Neural cell (in vitro differentiated cells): ENCODE measurements at regions not wholly inside any gene's neighbourhood (a gene's known extent, or its start where the extent isn't known, plus 50 kb on each side); places are given as distances from the start of the nearest gene placed in this dataset.

Experiments used
- H2AFZ ChIP-seq: fragments of 200-600, 300-800 bp; sonication (generic), shearing (Covaris generic); 2 replicates; pipeline ENCODE4 v1.6.0; 2014; ENCODE audit warnings: low read depth, mild to moderate bottlenecking, antibody characterized with exemption, low read length, moderate library complexity
- H3F3A ChIP-seq: fragments of 200-600 bp; shearing (Covaris generic); 2 replicates; pipeline ENCODE4 v1.6.1; 2016; ENCODE audit warnings: mild to moderate bottlenecking, moderate library complexity, mixed read lengths, antibody characterized with exemption, low read length; ENCODE audit not compliant: insufficient read depth, poor library complexity, severe bottlenecking
- H3K27ac ChIP-seq: fragments of 200-600, 300-800 bp; sonication (generic), shearing (Covaris generic); 2 replicates; pipeline ENCODE4 v1.5.1; 2014; ENCODE audit warnings: mild to moderate bottlenecking, low read length, moderate library complexity
- H3K27me3 ChIP-seq: fragments of 300-800, 200-600 bp; sonication (generic), shearing (Covaris generic); 2 replicates; pipeline ENCODE4 v1.6.0; 2014; ENCODE audit warnings: mild to moderate bottlenecking, low read depth, low read length, moderate library complexity; ENCODE audit not compliant: insufficient read depth
- H3K36me3 ChIP-seq: fragments of 300-800, 200-600 bp; sonication (generic), shearing (Covaris generic); 2 replicates; pipeline ENCODE4 v1.5.1; 2014; ENCODE audit warnings: mild to moderate bottlenecking, antibody characterized with exemption, low read length, moderate library complexity; ENCODE audit not compliant: insufficient read depth
- H3K4me2 ChIP-seq: fragments of 300-800, 200-600 bp; sonication (generic), shearing (Covaris generic); 2 replicates; pipeline ENCODE4 v1.6.0; 2014; ENCODE audit warnings: mild to moderate bottlenecking, low read length
- H3K4me3 ChIP-seq: fragments of 300-800, 200-600 bp; sonication (generic), shearing (Covaris generic); 2 replicates; pipeline ENCODE4 v1.5.1; 2014; ENCODE audit warnings: mild to moderate bottlenecking, low read length, moderate library complexity
- H3K79me2 ChIP-seq: fragments of 200-600 bp; shearing (Covaris generic); replicated peaks from 2 replicates; pipeline ENCODE4 v1.6.0; 2014; ENCODE audit warnings: mild to moderate bottlenecking, low read length, moderate library complexity; ENCODE audit not compliant: insufficient read depth
- H3K9ac ChIP-seq: fragments of 300-800, 200-600 bp; sonication (generic), shearing (Covaris generic); 2 replicates; pipeline ENCODE4 v1.6.1; 2016; ENCODE audit warnings: mild to moderate bottlenecking, low read length, mixed read lengths
- H3K9me2 ChIP-seq: fragments of 200-600 bp; shearing (Covaris generic); 2 replicates; pipeline ENCODE4 v1.6.1; 2016; ENCODE audit warnings: mild to moderate bottlenecking, low read length, mixed read lengths; ENCODE audit not compliant: insufficient read depth
- H3K9me3 ChIP-seq: fragments of 200-600, 300-800 bp; sonication (generic), shearing (Covaris generic); 2 replicates; pipeline ENCODE4 v1.6.1; 2016; ENCODE audit warnings: mild to moderate bottlenecking, mixed run types, low read length, moderate library complexity, mixed read lengths
- H4K20me1 ChIP-seq: fragments of 200-600 bp; shearing (Covaris generic); 2 replicates; pipeline ENCODE4 v1.6.1; 2016; ENCODE audit warnings: mild to moderate bottlenecking, mixed run types; ENCODE audit not compliant: insufficient read depth
- EP300 ChIP-seq: fragments of 450-650 bp; conservative IDR thresholded peaks from 2 replicates; pipeline ENCODE4 v1.6.1; 2014; ENCODE audit warnings: antibody characterized with exemption, mild to moderate bottlenecking, moderate library complexity; ENCODE audit not compliant: poor library complexity, severe bottlenecking
- EZH2 ChIP-seq: fragments of 200-600, 300-800 bp; shearing (Covaris generic), sonication (generic); IDR thresholded peaks from 2 replicates; pipeline ENCODE4 v1.6.1; 2014; ENCODE audit warnings: antibody characterized with exemption, low read length, borderline replicate concordance, mild to moderate bottlenecking; ENCODE audit not compliant: insufficient read depth, poor library complexity, severe bottlenecking
- MXI1 ChIP-seq: fragments of 450-650 bp; conservative IDR thresholded peaks from 2 replicates; pipeline ENCODE4 v1.6.1; 2014; ENCODE audit warnings: antibody characterized with exemption, mild to moderate bottlenecking; ENCODE audit not compliant: poor library complexity, severe bottlenecking
- POLR2AphosphoS5 ChIP-seq: IDR thresholded peaks from 2 replicates; pipeline ENCODE4 v1.6.1; 2012
- RAD21 ChIP-seq: fragments of 450-650 bp; conservative IDR thresholded peaks from 2 replicates; pipeline ENCODE4 v1.6.1; 2014; ENCODE audit warnings: antibody characterized with exemption, mild to moderate bottlenecking, moderate library complexity
- SMC3 ChIP-seq: fragments of 450-650 bp; conservative IDR thresholded peaks from 2 replicates; pipeline ENCODE4 v1.6.1; 2014; ENCODE audit warnings: antibody characterized with exemption, mild to moderate bottlenecking, moderate library complexity; ENCODE audit not compliant: poor library complexity
- TAF1 ChIP-seq: IDR thresholded peaks from 2 replicates; pipeline ENCODE4 v1.6.1; 2012; ENCODE audit warnings: low read depth
- TF ChIP-seq, protein P1 (sequence below): IDR thresholded peaks from 2 replicates; pipeline ENCODE4 v1.6.1; 2012; ENCODE audit warnings: borderline replicate concordance
- TF ChIP-seq, protein P2 (sequence below): fragments of 450-650 bp; IDR thresholded peaks from 2 replicates; pipeline ENCODE4 v1.5.1; 2014; ENCODE audit warnings: antibody characterized with exemption, mild to moderate bottlenecking, moderate library complexity; ENCODE audit not compliant: poor library complexity, severe bottlenecking

DNA sequence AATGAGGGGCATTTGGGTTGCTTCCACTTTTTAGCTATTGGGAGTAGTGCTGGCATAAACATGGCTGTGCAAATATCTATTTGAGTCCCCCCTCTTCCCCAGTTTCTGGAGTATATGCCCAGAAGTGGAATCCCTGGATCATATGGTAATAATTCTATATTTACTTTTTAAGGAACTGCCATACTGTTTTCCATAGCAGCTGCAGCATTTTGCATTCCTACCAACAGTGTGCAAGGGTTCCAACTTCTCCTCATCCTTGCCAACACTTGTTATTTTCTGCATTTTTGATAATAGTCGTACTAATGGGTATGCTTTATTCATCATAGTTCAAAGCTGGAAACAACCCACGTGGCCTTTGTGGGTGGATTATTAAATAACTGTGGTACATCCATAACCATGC lies 883.5 kb downstream of the TBC1D22A start:
- Histone ChIP-seq H3K4me2 (no peak overlapping the region), H3K9me3 (no peaks in the 10 kb centered on the region), H3K27me3 (no peaks in the 10 kb centered on the region), H2AFZ (no peak overlapping the region), H3K36me3 (no peaks in the 10 kb centered on the region), H3K27ac (no peak overlapping the region), H3F3A (no peaks in the 10 kb centered on the region), H3K4me3 (no peak overlapping the region), H3K79me2 (no peaks in the 10 kb centered on the region), H3K9me2 (no peaks in the 10 kb centered on the region), H4K20me1 (no peaks in the 10 kb centered on the region), H3K9ac (no peak overlapping the region)
- TF ChIP-seq RAD21 (no peak), POLR2AphosphoS5 (no peak), TAF1 (no peak), MXI1 (no peak), EP300 (no peak), SMC3 (no peak), EZH2 (no peak)
- TF ChIP-seq, protein P1, sequence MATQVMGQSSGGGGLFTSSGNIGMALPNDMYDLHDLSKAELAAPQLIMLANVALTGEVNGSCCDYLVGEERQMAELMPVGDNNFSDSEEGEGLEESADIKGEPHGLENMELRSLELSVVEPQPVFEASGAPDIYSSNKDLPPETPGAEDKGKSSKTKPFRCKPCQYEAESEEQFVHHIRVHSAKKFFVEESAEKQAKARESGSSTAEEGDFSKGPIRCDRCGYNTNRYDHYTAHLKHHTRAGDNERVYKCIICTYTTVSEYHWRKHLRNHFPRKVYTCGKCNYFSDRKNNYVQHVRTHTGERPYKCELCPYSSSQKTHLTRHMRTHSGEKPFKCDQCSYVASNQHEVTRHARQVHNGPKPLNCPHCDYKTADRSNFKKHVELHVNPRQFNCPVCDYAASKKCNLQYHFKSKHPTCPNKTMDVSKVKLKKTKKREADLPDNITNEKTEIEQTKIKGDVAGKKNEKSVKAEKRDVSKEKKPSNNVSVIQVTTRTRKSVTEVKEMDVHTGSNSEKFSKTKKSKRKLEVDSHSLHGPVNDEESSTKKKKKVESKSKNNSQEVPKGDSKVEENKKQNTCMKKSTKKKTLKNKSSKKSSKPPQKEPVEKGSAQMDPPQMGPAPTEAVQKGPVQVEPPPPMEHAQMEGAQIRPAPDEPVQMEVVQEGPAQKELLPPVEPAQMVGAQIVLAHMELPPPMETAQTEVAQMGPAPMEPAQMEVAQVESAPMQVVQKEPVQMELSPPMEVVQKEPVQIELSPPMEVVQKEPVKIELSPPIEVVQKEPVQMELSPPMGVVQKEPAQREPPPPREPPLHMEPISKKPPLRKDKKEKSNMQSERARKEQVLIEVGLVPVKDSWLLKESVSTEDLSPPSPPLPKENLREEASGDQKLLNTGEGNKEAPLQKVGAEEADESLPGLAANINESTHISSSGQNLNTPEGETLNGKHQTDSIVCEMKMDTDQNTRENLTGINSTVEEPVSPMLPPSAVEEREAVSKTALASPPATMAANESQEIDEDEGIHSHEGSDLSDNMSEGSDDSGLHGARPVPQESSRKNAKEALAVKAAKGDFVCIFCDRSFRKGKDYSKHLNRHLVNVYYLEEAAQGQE, result no peak
- TF ChIP-seq, protein P2, sequence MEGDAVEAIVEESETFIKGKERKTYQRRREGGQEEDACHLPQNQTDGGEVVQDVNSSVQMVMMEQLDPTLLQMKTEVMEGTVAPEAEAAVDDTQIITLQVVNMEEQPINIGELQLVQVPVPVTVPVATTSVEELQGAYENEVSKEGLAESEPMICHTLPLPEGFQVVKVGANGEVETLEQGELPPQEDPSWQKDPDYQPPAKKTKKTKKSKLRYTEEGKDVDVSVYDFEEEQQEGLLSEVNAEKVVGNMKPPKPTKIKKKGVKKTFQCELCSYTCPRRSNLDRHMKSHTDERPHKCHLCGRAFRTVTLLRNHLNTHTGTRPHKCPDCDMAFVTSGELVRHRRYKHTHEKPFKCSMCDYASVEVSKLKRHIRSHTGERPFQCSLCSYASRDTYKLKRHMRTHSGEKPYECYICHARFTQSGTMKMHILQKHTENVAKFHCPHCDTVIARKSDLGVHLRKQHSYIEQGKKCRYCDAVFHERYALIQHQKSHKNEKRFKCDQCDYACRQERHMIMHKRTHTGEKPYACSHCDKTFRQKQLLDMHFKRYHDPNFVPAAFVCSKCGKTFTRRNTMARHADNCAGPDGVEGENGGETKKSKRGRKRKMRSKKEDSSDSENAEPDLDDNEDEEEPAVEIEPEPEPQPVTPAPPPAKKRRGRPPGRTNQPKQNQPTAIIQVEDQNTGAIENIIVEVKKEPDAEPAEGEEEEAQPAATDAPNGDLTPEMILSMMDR, result no peak

DNA sequence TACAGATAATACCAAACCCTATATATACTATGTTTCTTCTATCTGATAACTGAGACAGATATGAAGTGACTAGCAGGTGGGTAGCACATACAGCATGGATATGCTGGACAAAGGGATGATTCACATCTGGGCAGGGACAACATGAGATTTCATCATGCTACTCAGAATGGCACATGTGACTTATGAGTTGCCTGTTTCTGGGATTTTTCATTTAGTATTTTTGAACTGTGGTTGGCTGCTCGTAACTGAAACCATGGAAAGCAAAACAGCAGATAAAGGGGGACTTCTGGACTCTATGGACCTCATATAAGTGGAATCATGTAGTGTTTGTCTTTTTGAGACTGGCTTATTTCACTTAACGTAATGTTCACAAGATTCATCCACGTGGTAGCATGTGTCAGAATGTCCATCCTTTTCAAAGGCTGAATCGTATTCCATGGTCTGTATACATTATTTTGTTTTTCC lies 883.0 kb downstream of the TBC1D22A start:
- H3K27me3 ChIP-seq, result no peaks in the 10 kb centered on the region
- TF ChIP-seq RAD21 (no peak), SMC3 (no peak), EP300 (no peak), MXI1 (no peak), EZH2 (no peak), TAF1 (no peak), POLR2AphosphoS5 (no peak)
- TF ChIP-seq, protein P1, result no peak
- TF ChIP-seq, protein P2, result no peak

More for the DNA sequence above, 883.0 kb downstream of the TBC1D22A start:
- no peak overlapping the region for H3K27ac ChIP-seq
- no peak overlapping the region for H3K9ac ChIP-seq
- no peaks in the 10 kb centered on the region for H3F3A ChIP-seq
- no peaks in the 10 kb centered on the region for H3K36me3 ChIP-seq
- H2AFZ ChIP-seq, result no peak overlapping the region
- H3K9me2 ChIP-seq, result no peaks in the 10 kb centered on the region
- no peaks in the 10 kb centered on the region for H4K20me1 ChIP-seq
- no peaks in the 10 kb centered on the region for H3K9me3 ChIP-seq
- H3K4me3 ChIP-seq, result no peak overlapping the region
- H3K4me2 ChIP-seq, result no peak overlapping the region
- H3K79me2 ChIP-seq, result no peaks in the 10 kb centered on the region
